ENCODE measurements at regions not wholly inside any gene's neighbourhood (a gene's known extent, or its start where the extent isn't known, plus 50 kb on each side); places are given as distances from the start of the nearest gene placed in this dataset.

DNA sequence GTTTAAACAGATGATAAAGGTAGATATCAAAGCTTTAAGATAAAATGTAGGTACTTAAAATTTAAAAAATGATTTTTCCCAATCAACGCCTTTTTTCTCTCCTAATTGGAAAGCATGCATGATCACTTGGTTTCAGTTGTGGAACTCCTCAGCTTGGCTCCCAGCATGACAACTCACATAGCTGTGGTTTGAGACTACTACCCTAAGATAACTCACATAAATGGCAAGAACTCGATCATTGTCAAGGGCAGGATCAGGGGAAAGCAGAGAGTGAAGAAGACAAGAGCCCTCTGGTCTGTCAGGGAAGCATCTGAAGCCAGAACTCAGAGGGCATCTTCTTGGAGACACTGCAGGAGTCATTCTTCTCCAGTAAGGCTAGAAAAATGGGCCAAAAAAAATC, 516.7 kb downstream of the NTRK3 start:
- TF ChIP-seq, protein P1, sequence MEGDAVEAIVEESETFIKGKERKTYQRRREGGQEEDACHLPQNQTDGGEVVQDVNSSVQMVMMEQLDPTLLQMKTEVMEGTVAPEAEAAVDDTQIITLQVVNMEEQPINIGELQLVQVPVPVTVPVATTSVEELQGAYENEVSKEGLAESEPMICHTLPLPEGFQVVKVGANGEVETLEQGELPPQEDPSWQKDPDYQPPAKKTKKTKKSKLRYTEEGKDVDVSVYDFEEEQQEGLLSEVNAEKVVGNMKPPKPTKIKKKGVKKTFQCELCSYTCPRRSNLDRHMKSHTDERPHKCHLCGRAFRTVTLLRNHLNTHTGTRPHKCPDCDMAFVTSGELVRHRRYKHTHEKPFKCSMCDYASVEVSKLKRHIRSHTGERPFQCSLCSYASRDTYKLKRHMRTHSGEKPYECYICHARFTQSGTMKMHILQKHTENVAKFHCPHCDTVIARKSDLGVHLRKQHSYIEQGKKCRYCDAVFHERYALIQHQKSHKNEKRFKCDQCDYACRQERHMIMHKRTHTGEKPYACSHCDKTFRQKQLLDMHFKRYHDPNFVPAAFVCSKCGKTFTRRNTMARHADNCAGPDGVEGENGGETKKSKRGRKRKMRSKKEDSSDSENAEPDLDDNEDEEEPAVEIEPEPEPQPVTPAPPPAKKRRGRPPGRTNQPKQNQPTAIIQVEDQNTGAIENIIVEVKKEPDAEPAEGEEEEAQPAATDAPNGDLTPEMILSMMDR (IDR thresholded peaks at IDR 0.05): no peak
- TF ChIP-seq EZH2phosphoT487 (IDR thresholded peaks at IDR 0.05): no peak

All from neural progenitor cell (in vitro differentiated cells).